GM13976 (cell line): ENCODE measurements at regions not wholly inside any gene's neighbourhood (a gene's known extent, or its start where the extent isn't known, plus 50 kb on each side); places are given as distances from the start of the nearest gene placed in this dataset.
A peak's percentile ranks its signal among the peaks of the same experiment; 100 is the strongest.

ENCODE experiments used
- DNase-seq: peaks from one replicate; pipeline ENCODE4 v3.0.0; 2012; ENCODE audit warnings: low spot score
- CTCF ChIP-seq: IDR thresholded peaks from 2 replicates; pipeline ENCODE4 v1.5.1; 2012; ENCODE audit warnings: borderline replicate concordance, mild to moderate bottlenecking; ENCODE audit not compliant: insufficient read depth; ENCODE audit errors: extremely low read depth, missing control alignments, control extremely low read depth
- in situ Hi-C: fragments of 300-500 bp; cut with MboI; formaldehyde crosslinking; loops from one replicate; pipeline ENCODE4 v1.12.0; 2022; ENCODE audit warnings: low sequenced_read_pairs, mixed read lengths, inconsistent platforms; ENCODE audit not compliant: unreplicated experiment

DNA sequence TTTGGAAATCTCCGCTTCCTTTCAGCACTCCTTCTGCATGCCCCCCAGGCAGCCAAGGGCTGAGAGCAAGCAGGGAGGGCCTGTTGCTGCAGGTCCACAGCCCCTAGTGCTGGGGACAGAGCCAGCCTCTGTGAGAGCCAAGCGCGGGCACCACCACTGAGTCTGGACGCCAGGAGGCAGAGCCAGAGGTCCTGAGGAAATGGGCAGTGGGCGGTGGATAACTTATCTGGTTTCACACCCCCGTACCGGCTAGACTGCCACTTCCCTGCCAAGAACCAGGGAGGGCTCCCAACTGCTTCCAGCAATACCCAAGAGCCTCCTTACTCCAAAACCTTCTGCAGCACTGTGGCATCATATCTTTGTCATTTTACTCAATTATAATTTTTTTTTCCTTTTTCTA, 141.6 kb upstream of the IGF1R start:
- DNase-seq = no peak
- TF ChIP-seq CTCF = no peak
- in situ Hi-C loops = loop anchor here (25.0 kb wide), 1 partner anchor 581 kb away; no protein-coding TSS in a partner anchor

- in situ Hi-C loops = loop anchor here (25.0 kb wide), 1 partner anchor 574 kb away; no protein-coding TSS in a partner anchor
- no peak for DNase-seq
- TF ChIP-seq CTCF = no peak
Measured at GRCh38 chr15:98513428-98513986, 134.8 kb upstream of the IGF1R start.

- DNase-seq = no peak
- in situ Hi-C loops = loop anchor here (25.0 kb wide), 1 partner anchor 573 kb away; no protein-coding TSS in a partner anchor
- TF ChIP-seq CTCF = no peak
Measured at GRCh38 chr15:98514034-98514622, 134.2 kb upstream of the IGF1R start.

DNA sequence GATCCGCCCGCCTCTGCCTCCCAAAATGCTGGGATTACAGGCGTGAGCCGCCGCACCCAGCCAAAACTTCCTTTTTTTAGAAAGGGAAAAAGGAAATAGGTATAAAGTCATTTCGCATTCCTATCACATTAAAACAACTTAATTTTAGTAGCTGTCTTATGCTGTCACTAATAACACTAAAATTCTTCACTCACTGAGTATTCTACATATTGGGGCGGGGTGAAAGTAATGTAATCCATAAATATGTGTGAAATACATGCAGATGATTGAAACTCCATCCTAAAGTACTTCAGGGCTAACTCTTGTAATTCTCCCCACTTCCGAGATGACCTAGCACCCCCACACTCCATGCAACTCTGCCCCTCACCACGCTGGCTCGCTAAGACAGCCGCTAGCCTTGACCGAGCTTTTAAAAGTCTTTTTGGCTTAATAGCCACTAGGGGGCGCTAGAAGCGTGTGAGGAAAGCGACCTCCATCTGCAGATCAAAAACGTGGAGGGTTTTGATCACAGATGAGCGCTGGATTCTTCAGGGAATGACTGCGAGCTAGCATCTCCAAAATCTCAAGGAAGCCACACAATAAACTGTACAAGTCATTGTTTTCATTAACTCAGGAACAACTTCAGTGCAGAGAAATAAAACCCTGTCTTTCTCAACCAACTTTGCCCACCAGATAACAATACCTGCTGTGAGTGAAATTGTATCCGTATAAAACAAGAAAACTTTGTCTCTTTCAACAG, 129.3 kb upstream of the IGF1R start:
- peak; percentile 80 for DNase-seq
- TF ChIP-seq CTCF = peak; percentile 44
- in situ Hi-C loops = loop anchor here (5.0 to 25.0 kb wide), 2 partner anchors 138 to 568 kb away; no protein-coding TSS in a partner anchor

DNA sequence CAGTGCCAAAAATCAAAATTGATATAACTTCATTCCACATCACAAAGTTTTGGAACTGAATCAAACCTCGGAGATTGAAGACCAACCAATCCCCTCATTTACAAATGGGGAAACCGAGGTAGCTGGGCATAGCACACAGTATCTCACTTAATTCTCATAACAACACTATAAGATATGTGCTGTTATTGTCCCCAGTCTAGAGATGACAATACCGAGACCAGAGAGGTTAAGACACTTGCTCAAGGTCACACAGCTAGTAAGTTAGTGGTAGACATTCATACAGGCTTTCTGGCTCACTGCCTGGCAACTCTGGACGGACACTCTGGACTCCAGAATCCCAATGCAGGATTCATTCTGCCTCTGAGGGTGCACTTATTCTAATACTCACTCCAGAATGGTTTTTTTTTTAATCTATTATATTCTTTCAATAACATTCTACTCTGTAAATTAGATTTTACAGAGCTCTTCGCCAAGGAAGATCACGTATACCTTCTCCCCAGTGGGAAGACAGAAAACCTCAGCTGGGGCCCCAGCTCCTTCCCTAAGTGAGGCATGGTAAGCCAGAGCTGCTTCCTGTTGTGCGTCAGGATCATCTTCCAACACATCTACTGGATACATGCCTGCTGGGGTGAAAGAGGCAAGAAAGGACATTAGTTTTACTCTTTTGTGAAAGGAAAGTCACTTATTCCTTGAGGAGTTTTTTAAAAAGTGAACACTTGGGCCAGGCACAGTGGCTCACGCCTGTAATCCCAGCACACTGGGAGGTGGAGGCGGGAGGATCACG, 128.4 kb upstream of the IGF1R start:
- no peak for TF ChIP-seq CTCF
- in situ Hi-C loops = loop anchor here (5.0 to 25.0 kb wide), 2 partner anchors 137 to 567 kb away; no protein-coding TSS in a partner anchor
- DNase-seq = no peak

GRCh38 chr15:98522127-98522526, 126.2 kb upstream of the IGF1R start:
- in situ Hi-C loops = loop anchor here (25.0 kb wide), 1 partner anchor 565 kb away; no protein-coding TSS in a partner anchor
- no peak for DNase-seq
- no peak for TF ChIP-seq CTCF
